Keratinocyte (primary cell): ENCODE measurements at regions not wholly inside any gene's neighbourhood (a gene's known extent, or its start where the extent isn't known, plus 50 kb on each side); places are given as distances from the start of the nearest gene placed in this dataset.

ENCODE experiments used
- EZH2 ChIP-seq: IDR thresholded peaks from one replicate; pipeline ENCODE4 v1.6.1; 2012; ENCODE audit warnings: inconsistent platforms, mild to moderate bottlenecking, low read length, moderate library complexity
- TF ChIP-seq, protein P1 (sequence below), 3 experiments: IDR thresholded peaks in 1 of 3; conservative IDR thresholded peaks in 1 of 3; optimal IDR thresholded peaks in 1 of 3; 2 replicates in 2 of 3; 3 replicates in 1 of 3; pipeline versions ENCODE3 to v1.5.1; 2011; ENCODE audit warnings: low read length in 3 of 3, mild to moderate bottlenecking in 3 of 3, moderate library complexity in 2 of 3, control low read depth in 1 of 3, inconsistent platforms in 1 of 3; ENCODE audit not compliant: insufficient read depth in 2 of 3; ENCODE audit errors: extremely low read depth in 1 of 3

DNA sequence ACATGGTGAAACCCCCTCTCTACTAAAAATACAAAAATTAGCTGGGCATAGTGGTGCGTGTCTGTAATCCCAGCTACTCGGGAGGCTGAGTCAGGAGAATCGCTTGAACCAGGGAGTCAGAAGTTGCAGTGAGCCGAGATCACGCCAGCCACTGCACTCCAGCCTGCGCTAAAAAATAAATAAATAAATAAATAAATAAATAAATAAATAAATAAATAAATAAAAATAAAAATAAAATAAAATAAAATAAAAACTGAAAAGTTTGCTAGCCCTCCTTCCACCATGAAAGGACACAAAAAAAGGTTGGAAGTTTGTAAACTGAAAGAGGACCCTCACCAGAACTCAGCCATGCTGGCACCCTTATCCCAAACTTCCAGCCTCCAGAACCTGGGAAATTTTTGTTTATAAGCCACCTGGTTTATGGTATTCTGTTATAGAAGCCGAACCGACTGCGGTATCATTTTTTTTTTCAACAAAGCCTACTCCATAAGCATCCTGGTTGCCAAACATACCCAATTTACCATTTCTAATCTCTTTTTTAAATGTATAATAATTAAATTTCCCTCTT, 448.2 kb downstream of the SEMA3D start:
- TF ChIP-seq, protein P1, sequence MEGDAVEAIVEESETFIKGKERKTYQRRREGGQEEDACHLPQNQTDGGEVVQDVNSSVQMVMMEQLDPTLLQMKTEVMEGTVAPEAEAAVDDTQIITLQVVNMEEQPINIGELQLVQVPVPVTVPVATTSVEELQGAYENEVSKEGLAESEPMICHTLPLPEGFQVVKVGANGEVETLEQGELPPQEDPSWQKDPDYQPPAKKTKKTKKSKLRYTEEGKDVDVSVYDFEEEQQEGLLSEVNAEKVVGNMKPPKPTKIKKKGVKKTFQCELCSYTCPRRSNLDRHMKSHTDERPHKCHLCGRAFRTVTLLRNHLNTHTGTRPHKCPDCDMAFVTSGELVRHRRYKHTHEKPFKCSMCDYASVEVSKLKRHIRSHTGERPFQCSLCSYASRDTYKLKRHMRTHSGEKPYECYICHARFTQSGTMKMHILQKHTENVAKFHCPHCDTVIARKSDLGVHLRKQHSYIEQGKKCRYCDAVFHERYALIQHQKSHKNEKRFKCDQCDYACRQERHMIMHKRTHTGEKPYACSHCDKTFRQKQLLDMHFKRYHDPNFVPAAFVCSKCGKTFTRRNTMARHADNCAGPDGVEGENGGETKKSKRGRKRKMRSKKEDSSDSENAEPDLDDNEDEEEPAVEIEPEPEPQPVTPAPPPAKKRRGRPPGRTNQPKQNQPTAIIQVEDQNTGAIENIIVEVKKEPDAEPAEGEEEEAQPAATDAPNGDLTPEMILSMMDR (optimal IDR thresholded peaks at IDR 0.05 in 1 of 3, IDR thresholded peaks at IDR 0.05 in 1 of 3, conservative IDR thresholded peaks at IDR 0.05 in 1 of 3; ENCODE audit: extremely low read depth in 1 of 3, insufficient read depth in 2 of 3, low read length in 3 of 3), result no peak
- no peak for TF ChIP-seq EZH2
